ENCODE measurements at regions not wholly inside any gene's neighbourhood (a gene's known extent, or its start where the extent isn't known, plus 50 kb on each side); places are given as distances from the start of the nearest gene placed in this dataset.

DNA sequence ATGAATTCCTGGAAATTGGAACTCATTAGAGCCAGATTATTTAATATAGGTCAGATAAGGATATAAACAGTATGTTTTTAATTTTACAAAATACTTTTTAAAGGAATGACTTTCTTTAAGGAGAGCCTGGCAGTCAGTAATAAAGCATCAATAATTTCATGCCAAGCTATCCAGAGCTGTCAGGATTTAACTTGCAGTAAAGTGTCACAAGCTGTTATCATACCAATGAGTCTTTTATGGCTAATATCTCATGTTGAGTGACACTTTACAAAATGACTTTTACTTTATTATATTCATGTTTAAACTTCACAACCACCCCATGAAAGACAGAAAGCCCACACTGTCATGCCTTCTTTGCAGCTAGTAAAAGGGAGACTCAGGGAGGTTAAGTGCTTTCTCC lies 72.9 kb upstream of the C3orf49 start:
- H3K9ac ChIP-seq (ENCODE audit: low read length) = no peak overlapping the region
- no peaks in the 10 kb centered on the region for H3K27me3 ChIP-seq (ENCODE audit: insufficient read depth, low read length)
- Mint-ChIP-seq H3K36me3 (ENCODE audit: low read depth, unreplicated experiment) (no peaks in the 10 kb centered on the region), H3K4me1 (ENCODE audit: low read depth, unreplicated experiment) (no peaks in the 10 kb centered on the region), H3K4me3 (ENCODE audit: unreplicated experiment) (no peak overlapping the region), H3K27me3 (ENCODE audit: low read depth, unreplicated experiment) (no peaks in the 10 kb centered on the region), H3K27ac (ENCODE audit: unreplicated experiment) (no peak overlapping the region), H3K9me3 (ENCODE audit: unreplicated experiment) (peaks cover 7% of the 10 kb centered on the region)
- DNase-seq (ENCODE audit: low read depth) (no peak), FAIRE-seq (no peak)
- H3K27ac ChIP-seq (ENCODE audit: low read depth, low read length) = no peak overlapping the region
- H3K36me3 ChIP-seq (ENCODE audit: insufficient read depth, low read length) = no peaks in the 10 kb centered on the region
- H3K4me1 ChIP-seq (ENCODE audit: insufficient read depth, low read length) = no peaks in the 10 kb centered on the region
- H3K9me3 ChIP-seq (ENCODE audit: insufficient read depth, low read depth, low read length) = no peaks in the 10 kb centered on the region
- no peaks in the 10 kb centered on the region for H4K20me1 ChIP-seq (ENCODE audit: insufficient read depth, low read length)
- H3K4me2 ChIP-seq (ENCODE audit: low read length) = no peak overlapping the region
- H3K79me2 ChIP-seq (ENCODE audit: insufficient read depth, low read length) = no peaks in the 10 kb centered on the region
- TF ChIP-seq, protein P1, sequence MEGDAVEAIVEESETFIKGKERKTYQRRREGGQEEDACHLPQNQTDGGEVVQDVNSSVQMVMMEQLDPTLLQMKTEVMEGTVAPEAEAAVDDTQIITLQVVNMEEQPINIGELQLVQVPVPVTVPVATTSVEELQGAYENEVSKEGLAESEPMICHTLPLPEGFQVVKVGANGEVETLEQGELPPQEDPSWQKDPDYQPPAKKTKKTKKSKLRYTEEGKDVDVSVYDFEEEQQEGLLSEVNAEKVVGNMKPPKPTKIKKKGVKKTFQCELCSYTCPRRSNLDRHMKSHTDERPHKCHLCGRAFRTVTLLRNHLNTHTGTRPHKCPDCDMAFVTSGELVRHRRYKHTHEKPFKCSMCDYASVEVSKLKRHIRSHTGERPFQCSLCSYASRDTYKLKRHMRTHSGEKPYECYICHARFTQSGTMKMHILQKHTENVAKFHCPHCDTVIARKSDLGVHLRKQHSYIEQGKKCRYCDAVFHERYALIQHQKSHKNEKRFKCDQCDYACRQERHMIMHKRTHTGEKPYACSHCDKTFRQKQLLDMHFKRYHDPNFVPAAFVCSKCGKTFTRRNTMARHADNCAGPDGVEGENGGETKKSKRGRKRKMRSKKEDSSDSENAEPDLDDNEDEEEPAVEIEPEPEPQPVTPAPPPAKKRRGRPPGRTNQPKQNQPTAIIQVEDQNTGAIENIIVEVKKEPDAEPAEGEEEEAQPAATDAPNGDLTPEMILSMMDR (IDR thresholded peaks at IDR 0.05; ENCODE audit: insufficient read depth, low read depth, low read length) = no peak
- no peak for TF ChIP-seq EZH2 (IDR thresholded peaks at IDR 0.05; ENCODE audit: insufficient read depth, low read length)
- no peak overlapping the region for H3K4me3 ChIP-seq (ENCODE audit: insufficient read depth, low read depth, low read length)
- H2AFZ ChIP-seq (ENCODE audit: low read depth, low read length) = no peak overlapping the region

DNA sequence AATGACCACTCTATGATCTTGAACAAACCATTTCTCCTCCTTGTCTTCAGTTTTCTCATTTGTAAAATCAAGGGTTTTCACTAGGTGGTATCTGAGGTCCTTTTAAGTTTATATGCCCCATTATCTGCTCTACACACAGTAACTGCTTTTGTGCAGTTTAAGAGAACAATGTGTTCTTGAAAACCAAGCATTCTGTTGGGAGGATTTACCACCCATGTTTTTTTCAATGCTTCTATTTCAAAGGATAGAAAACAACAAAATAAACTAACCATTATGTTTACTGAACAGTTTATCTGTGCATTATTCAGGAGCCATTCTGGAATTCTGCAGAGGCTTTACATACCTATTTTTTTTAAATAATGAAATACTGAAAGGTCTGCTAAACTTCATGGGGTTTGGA lies 67.6 kb upstream of the C3orf49 start:
- H3K9me3 Mint-ChIP-seq (ENCODE audit: unreplicated experiment) = peaks cover 5% of the 10 kb centered on the region
- DNase-seq (ENCODE audit: low read depth) (no peak), FAIRE-seq (no peak)
- H4K20me1 ChIP-seq (ENCODE audit: insufficient read depth, low read length) = no peaks in the 10 kb centered on the region
- no peak overlapping the region for H2AFZ ChIP-seq (ENCODE audit: low read depth, low read length)
- TF ChIP-seq, protein P1 (IDR thresholded peaks at IDR 0.05; ENCODE audit: insufficient read depth, low read depth, low read length) = no peak
- no peak for TF ChIP-seq EZH2 (IDR thresholded peaks at IDR 0.05; ENCODE audit: insufficient read depth, low read length)
- H3K36me3 ChIP-seq (ENCODE audit: insufficient read depth, low read length) = no peaks in the 10 kb centered on the region
- H3K27ac Mint-ChIP-seq (ENCODE audit: unreplicated experiment) = no peak overlapping the region
- no peaks in the 10 kb centered on the region for H3K4me1 ChIP-seq (ENCODE audit: insufficient read depth, low read length)
- no peaks in the 10 kb centered on the region for H3K27me3 Mint-ChIP-seq (ENCODE audit: low read depth, unreplicated experiment)
- H3K36me3 Mint-ChIP-seq (ENCODE audit: low read depth, unreplicated experiment) = no peaks in the 10 kb centered on the region
- no peaks in the 10 kb centered on the region for H3K4me1 Mint-ChIP-seq (ENCODE audit: low read depth, unreplicated experiment)
- no peak overlapping the region for H3K27ac ChIP-seq (ENCODE audit: low read depth, low read length)
- no peak overlapping the region for H3K4me2 ChIP-seq (ENCODE audit: low read length)
- H3K4me3 Mint-ChIP-seq (ENCODE audit: unreplicated experiment) = no peak overlapping the region
- no peaks in the 10 kb centered on the region for H3K9me3 ChIP-seq (ENCODE audit: insufficient read depth, low read depth, low read length)
- no peaks in the 10 kb centered on the region for H3K79me2 ChIP-seq (ENCODE audit: insufficient read depth, low read length)
- H3K27me3 ChIP-seq (ENCODE audit: insufficient read depth, low read length) = no peaks in the 10 kb centered on the region
- H3K4me3 ChIP-seq (ENCODE audit: insufficient read depth, low read depth, low read length) = no peak overlapping the region
- H3K9ac ChIP-seq (ENCODE audit: low read length) = no peak overlapping the region

DNA sequence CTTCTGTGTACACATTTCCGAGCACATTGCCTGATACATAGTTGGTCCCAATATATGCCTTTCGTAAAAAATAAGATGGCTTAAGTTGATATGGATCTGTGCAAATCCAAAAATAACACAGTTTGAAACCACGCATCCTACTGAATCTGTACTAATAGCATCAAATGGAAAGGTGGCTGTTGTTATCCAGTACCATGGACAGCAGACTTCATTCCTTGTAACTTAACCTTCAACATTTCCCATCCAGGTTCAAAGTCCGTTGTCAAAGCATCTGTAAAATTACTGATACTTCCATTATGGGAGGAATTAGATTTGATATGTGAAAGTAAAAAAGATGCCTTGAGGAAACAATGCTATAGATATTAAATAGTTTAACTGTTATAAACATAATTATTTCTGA lies 65.5 kb upstream of the C3orf49 start:
- Histone ChIP-seq H3K4me1 (ENCODE audit: insufficient read depth, low read length) (no peaks in the 10 kb centered on the region), H3K36me3 (ENCODE audit: insufficient read depth, low read length) (no peaks in the 10 kb centered on the region), H3K9me3 (ENCODE audit: insufficient read depth, low read depth, low read length) (no peaks in the 10 kb centered on the region), H3K9ac (ENCODE audit: low read length) (no peak overlapping the region), H3K4me2 (ENCODE audit: low read length) (no peak overlapping the region), H2AFZ (ENCODE audit: low read depth, low read length) (no peak overlapping the region), H3K79me2 (ENCODE audit: insufficient read depth, low read length) (no peaks in the 10 kb centered on the region), H3K27me3 (ENCODE audit: insufficient read depth, low read length) (no peaks in the 10 kb centered on the region), H3K4me3 (ENCODE audit: insufficient read depth, low read depth, low read length) (no peak overlapping the region), H3K27ac (ENCODE audit: low read depth, low read length) (no peak overlapping the region), H4K20me1 (ENCODE audit: insufficient read depth, low read length) (no peaks in the 10 kb centered on the region)
- FAIRE-seq = no peak
- Mint-ChIP-seq H3K36me3 (ENCODE audit: low read depth, unreplicated experiment) (no peaks in the 10 kb centered on the region), H3K27me3 (ENCODE audit: low read depth, unreplicated experiment) (no peaks in the 10 kb centered on the region), H3K27ac (ENCODE audit: unreplicated experiment) (no peak overlapping the region), H3K4me1 (ENCODE audit: low read depth, unreplicated experiment) (no peaks in the 10 kb centered on the region), H3K9me3 (ENCODE audit: unreplicated experiment) (no peaks in the 10 kb centered on the region), H3K4me3 (ENCODE audit: unreplicated experiment) (no peak overlapping the region)
- peak; percentile 25 for DNase-seq (ENCODE audit: low read depth)
- TF ChIP-seq EZH2 (IDR thresholded peaks at IDR 0.05; ENCODE audit: insufficient read depth, low read length) = no peak
- TF ChIP-seq, protein P1 (IDR thresholded peaks at IDR 0.05; ENCODE audit: insufficient read depth, low read depth, low read length) = no peak
